ENCODE measurements at regions not wholly inside any gene's neighbourhood (a gene's known extent, or its start where the extent isn't known, plus 50 kb on each side); places are given as distances from the start of the nearest gene placed in this dataset.
"Not testable (repeated sequence)": the region's sequence is repeated elsewhere in the genome, so short reads cannot be mapped to it uniquely, and the experiment has no call there.

DNA sequence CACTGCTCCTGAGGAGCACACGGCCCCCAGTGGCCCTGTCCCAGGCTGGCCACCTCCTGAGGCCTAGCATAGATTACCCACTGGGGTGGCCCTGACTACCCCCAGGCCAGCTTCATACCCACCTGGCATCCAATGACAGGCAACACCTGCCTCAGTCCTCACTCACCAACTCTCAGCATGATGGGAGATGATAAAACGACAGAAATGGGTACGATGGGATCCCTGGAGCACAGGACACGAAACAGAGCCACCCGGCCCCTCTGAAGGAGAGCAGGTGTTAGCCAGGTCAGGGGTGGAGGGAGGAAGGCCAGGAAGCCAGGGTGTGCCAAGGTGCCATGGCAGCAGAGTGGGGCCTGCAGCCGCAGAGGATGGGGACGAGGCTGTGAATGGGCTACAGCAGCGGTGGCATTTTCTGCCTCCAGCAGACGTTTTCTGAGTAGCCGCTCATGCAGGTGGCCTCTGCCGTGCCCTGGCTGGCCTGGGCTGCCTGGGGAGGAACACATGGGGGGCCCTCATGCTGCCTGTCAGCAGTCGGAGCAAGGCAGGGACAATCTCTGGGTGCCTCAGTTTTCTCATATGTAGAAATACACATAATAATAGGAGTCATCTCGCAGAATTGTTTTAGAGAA lies 50.2 kb upstream of the FGF3 start:
- DNase-seq: no peak

- DNase-seq: no peak
These were observed 51.5 kb upstream of the FGF3 start for GRCh38 chr11:69870766-69871165.

DNA sequence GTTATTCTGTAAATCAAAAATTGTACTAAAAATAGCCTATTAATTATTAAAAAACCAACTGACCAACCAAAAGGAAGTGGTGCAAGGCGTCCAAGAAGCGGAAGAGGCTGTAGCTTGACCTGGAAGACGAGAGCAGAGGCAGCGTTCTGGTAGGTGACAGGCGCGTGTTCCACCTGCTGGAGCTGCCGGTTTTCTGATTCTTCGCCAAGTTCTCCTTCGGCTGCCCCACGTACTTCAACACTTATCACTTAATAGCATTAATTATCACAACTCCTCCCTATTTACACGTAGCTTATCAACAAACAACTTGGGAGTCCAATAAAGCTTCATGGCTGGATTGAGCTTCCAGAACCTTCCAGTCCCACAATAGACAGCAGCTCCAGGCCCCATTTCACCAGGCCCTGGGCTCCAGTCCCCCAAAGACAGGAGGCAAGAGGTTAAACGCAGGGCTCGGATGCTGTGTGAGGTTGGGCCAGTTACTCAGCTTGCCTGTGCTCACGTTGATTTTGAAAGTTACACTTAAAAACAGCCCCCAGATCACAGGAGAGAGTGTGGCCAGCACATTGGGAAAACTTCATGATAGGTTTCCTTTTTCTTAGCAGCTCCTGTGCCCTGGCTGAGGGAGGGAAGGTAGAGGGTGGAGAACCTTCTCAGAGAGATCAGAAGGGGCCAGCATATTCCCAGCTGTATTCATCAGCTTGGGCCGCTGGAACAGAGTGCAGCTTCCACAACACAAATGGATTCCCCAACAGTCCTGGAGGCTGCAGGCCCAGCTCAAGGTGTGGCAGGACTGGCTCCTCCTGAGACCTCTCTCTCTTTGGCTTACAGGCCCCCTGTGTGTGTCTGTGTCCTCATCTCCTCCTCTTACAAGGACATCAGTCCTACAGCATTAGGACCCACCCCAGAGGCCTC lies 54.2 kb upstream of the FGF3 start:
- DNase-seq: no peak

GRCh38 chr11:69874178-69874983 lies 55.2 kb upstream of the FGF3 start:
- DNase-seq: no peak

DNA sequence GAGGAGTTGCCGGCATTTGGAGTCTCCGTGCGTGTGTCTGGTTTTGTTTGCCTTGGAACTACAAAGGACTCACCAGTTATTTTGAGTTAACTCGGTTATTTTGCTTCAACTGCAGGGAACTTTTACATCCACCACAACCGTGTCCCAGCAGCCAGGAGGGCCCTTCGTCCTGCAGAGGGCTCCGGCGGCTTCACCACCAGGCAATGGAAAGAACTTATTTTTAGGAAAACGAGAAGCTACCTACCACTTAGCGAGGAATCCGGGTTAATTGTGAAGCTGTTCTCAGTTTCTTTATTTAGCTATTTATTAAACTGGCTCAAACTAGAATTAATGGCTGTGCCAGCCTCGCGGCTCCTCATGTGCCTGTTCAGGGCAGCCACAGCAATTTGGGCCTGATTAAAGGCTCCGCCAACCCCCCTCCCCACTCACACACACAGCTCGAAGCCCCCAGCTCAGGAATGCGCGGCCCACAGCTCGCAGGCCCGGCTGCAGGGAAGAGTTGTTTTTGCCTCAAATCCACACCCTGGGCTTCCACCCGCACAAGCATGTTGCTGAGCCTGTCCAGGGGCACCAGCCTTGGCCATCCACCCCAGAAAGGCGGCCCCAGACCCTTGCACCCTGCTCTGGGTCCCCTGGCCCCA lies 55.9 kb upstream of the FGF3 start:
- no peak for DNase-seq

DNA sequence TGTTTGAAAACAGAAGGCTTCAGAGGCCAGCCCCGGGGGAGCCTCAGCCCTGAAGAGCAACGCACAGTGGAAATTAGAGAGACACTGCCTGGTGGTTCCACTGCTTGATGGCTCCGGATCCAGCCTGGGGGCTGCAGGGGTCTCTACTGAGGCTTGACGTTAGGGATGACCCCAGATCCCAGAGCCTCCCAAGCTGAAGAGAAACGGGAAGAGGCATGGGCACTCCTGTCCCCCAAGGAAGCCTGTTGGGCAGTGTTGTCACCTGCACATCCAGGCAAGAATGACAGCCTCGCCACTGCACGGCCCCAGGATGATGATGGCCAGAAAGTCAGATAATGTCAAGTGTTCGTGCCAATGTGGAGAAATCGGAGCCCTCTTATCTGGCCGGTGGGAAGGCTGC lies 56.8 kb upstream of the FGF3 start:
- no peak for DNase-seq

GRCh38 chr11:69877235-69877634 lies 58.0 kb upstream of the FGF3 start:
- DNase-seq: no peak

- not testable (repeated sequence) for DNase-seq
These were observed 58.5 kb upstream of the FGF3 start for GRCh38 chr11:69877704-69878103.

DNA sequence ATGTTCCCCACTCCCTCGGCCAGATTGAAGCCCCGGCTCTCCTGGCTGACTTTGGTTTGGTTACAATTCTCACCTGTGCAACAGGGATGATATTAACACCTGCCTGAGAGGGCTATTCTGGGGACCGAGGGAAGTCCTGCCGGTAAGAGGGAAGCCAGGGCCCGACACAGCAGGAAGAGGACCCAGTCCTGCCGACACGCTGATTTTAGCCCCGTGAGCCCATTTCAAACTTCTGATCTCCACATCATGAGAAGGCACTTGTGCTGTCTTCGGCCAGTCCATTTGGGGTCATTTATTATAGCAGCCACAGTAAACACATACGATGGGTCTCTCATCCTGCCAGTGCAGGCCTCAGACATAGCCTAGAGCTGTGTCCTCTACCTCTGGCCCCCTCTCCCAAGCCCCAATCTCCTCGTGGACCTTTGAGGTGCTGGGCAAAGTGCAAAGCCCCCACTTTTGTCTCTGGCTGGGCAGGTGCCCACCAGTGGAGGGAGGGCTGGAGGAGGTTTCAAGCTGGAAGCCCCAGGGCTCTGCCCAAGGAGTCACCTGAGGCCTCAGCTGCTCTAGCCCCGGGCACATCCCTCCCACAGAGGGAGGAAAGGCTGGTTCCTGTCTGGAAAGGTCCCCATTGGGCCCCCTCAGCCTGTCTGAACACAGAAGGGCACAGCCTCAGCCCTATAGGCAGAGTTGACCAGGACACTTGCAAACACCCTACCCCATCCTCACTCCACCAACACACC lies 59.1 kb upstream of the FGF3 start:
- no peak for DNase-seq

DNA sequence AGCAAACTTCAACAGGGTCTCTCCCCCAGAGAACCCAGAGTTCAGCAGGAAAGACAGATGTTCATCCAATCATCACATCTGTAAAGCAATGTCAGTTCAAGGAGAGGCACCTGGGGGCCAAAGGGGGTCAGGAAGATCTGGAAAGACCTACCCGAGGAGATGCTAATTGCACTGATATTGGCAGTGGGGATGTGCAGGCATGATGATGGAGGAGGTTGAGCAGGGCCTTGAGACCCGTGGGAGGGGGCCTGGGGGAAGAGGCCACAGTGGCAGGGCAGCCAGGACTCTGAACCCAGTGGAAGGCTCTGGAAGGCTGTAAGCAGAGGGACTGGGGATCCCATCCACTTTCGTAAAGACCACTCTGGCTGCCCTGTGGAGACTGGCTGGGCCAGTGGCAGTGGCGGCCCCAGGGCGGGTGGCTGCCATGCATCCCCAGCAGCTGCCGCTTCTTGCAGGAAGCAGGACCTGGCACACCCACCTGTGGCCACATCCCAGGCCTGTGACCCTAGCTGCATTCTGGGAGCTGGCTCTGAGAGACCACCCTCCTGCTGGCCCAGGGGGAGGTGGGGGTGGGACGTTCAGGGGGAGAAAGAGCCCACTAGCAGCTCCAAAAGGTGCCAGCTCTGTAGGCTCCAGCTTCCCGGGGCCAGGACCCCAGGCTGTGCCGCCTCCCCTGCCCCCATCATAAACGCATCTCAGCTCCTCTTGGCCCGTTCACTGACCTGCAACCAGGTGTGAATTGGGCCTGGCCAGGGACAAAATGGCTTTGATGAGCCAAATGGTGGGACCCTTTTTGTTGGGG lies 59.9 kb upstream of the FGF3 start:
- DNase-seq: no peak

GRCh38 chr11:69879729-69880005 lies 60.5 kb upstream of the FGF3 start:
- no peak for DNase-seq

- no peak for DNase-seq
These were observed 61.0 kb upstream of the FGF3 start for GRCh38 chr11:69880041-69880825.

- no peak for DNase-seq
These were observed 61.7 kb upstream of the FGF3 start for GRCh38 chr11:69880826-69881445.

DNA sequence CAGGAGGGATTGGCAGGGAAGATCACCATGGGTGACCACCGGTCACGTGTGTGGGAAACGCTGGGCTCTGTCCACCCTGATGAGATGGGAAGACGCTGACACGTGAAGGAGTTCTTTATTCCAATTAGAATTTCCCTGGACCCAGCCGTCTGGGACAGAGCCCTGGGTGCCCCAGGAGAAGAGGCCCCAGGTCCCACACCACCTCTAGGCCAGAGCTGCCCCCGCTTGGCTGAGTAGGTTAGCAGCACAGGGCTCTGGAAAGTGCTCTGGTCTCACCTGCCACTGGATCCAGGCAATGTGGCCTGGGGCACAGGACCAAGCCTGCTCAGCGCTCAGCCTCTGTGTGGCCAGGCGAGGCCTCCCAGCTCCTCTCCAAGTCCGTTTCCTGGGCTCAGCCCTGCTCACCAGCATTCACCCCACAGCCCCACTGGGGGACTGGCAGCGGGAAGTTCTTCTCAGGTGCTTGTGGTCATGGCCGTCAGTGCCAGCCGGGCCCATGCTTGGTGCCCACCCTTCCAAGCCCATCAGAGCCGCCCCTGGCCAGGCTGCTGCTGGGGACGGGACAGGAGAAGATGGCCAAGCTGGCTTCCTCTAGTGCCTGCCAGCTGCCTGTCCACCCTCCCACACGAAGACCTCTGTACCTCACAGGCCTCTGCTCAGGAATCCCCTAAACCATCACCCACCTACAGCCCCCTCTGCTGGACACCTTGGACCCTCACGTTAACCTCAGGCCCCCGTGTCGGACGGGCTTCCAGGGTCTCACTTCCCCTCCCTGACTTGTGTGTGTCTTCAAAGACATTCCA lies 62.5 kb upstream of the FGF3 start:
- no peak for DNase-seq

DNA sequence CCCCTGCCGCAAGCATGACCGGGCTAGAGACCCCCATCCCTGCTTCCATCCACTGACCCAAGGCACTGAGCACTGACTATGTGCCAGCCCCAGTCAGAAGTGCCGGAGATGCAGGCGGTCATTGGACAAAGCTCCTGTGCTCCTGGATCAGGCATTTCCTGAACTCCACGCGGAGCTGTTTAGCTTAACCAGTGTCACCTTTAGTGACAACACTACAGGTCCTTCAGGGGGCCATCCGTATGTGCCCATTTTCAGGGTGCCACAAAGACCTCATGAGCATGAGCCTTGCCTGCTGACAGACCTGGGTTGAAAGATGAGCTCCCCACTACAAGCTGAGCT lies 63.0 kb upstream of the FGF3 start:
- DNase-seq: no peak

DNA sequence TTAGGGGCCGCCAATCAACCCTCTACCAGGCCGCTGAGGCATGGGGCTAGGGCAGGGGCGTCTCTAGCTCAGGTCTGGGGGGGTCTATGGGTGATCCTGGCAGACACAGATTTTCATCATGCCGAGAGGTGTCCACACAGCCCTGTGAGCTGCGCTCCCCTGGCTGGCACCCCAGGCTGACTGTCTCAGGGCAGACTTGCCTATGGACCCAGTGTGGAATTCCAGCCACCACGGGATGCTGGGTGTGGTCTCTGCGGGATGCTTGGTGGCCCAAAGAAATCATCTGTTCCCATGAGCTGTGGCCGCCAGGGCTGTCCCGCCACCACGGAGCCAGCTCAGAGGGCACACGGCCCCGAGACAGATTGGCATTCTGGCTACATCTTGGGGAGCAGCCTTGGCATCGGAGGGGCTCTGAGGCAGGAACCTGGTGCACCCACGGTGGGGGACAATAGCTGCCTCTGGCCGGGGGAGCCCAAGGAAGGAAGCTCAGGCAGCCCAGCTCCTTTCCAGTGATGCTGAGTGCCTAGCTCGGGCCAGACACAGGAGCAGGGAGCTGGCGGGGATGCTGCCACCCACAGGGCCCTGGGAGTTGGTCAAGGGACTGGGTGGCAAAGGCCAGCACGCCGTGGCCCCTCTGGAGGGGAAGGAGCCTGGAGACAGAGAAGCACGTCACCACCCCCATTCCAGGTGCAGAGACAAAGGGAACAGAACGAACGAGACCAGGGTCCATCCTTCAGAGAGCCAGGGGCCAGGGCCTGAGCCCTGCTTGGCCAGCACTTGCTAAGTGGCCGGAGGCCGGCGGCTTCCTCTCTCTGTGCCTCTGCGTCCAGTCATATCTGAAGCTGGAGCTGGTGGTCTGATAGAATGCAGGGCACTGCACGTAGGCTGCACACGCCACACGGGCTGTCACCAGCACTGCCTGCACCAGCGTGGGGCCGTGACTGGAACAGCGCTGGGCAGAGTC lies 64.4 kb upstream of the FGF3 start:
- DNase-seq: no peak

- DNase-seq: no peak
These were observed 65.1 kb upstream of the FGF3 start for GRCh38 chr11:69884286-69884685.

GRCh38 chr11:69884751-69885150 lies 65.5 kb upstream of the FGF3 start:
- DNase-seq: no peak

DNA sequence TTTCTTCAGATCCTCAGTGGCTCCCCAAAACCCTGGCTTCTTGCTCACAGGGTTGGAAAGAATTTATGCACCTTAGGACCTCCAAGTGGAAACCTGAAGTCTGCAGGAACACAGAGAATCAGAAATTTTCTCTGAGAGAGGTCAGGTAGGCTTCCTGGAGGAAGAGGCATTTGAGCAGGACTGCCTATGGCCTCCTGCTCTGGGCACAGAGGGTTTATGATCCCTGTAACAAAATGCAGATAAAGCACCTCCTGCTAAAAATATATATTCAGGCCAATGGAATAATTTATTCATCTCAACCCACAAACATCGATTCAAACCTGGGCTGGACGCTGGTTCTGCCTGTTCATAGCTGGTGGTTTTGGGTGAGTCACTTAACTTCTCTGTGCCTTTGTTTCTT lies 68.1 kb upstream of the FGF3 start:
- DNase-seq: no peak

Data from stimulated activated CD4-positive, alpha-beta T cell treated with anti-CD3 and anti-CD28 coated beads, Interleukin-4, amount 100 ng/mL, for 24 hours (primary cell).